ENCODE measurements at regions not wholly inside any gene's neighbourhood (a gene's known extent, or its start where the extent isn't known, plus 50 kb on each side); places are given as distances from the start of the nearest gene placed in this dataset.

DNA sequence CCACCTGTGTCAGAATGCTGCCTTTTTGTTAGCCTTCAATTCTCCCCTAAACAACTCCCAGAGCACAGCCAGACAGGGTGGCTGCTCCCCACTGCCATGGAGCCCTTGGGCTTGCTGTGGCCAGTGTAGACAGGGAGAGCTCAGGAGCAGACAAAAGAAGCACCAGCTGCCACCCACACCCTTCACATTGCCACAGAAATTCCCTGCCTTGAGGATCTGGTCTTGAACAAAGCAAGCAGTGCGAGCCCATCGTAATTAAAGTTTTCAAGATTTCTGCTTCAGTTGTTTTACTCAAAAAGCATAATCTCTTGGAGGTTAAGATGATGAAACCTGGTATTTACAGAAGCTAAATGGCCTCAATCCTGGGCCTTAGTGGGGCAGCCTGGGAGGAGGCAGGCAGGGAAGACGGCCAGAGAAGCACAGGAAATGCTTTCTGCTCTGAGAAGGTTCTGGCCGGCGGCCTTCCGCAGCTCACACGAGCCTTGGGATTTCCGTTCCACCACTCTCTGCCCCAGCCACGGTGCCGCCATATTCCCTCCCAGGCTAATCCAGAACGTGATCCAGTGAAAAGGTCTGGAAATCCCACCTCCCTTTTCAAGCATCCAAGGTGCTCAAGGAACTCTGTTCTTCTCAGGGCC lies 535.2 kb downstream of the BCL11B start:
- TF ChIP-seq, protein P1, sequence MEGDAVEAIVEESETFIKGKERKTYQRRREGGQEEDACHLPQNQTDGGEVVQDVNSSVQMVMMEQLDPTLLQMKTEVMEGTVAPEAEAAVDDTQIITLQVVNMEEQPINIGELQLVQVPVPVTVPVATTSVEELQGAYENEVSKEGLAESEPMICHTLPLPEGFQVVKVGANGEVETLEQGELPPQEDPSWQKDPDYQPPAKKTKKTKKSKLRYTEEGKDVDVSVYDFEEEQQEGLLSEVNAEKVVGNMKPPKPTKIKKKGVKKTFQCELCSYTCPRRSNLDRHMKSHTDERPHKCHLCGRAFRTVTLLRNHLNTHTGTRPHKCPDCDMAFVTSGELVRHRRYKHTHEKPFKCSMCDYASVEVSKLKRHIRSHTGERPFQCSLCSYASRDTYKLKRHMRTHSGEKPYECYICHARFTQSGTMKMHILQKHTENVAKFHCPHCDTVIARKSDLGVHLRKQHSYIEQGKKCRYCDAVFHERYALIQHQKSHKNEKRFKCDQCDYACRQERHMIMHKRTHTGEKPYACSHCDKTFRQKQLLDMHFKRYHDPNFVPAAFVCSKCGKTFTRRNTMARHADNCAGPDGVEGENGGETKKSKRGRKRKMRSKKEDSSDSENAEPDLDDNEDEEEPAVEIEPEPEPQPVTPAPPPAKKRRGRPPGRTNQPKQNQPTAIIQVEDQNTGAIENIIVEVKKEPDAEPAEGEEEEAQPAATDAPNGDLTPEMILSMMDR (conservative IDR thresholded peaks at IDR 0.05; ENCODE audit: low read depth, low read length) = no peak
- no peak overlapping the region for H3K4me3 ChIP-seq (ENCODE audit: low read depth, low read length)
- DNase-seq (ENCODE audit: low read depth) = no peak

GRCh38 chr14:98741523-98741922 lies 530.5 kb downstream of the BCL11B start:
- TF ChIP-seq, protein P1 (conservative IDR thresholded peaks at IDR 0.05; ENCODE audit: low read depth, low read length) = no peak
- no peak for DNase-seq (ENCODE audit: low read depth)
- H3K4me3 ChIP-seq (ENCODE audit: low read depth, low read length) = no peak overlapping the region

DNA sequence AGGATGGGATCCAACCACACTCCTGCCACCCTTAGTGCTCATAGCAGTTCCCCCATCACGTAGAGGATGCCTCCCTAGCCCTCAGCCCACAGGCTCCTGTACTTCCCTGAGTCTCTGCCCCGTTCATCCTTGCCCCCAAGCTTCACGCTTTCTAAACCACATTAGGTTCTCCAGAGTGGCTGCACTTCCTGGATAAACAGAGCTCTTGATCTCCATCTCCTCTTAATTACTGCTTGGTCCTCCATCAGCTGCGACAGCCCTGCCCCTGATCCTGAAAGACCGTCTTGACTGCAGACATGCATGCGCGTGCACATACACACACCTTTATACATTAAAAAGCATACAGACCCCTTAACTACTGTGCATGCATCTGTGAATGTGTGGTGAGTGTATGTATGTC lies 530.0 kb downstream of the BCL11B start:
- TF ChIP-seq, protein P1 (conservative IDR thresholded peaks at IDR 0.05; ENCODE audit: low read depth, low read length) = no peak
- no peak overlapping the region for H3K4me3 ChIP-seq (ENCODE audit: low read depth, low read length)
- no peak for DNase-seq (ENCODE audit: low read depth)

GRCh38 chr14:98743536-98743935 lies 528.5 kb downstream of the BCL11B start:
- TF ChIP-seq, protein P1 (conservative IDR thresholded peaks at IDR 0.05; ENCODE audit: low read depth, low read length) = no peak
- no peak overlapping the region for H3K4me3 ChIP-seq (ENCODE audit: low read depth, low read length)
- DNase-seq (ENCODE audit: low read depth) = no peak

- H3K4me3 ChIP-seq (ENCODE audit: low read depth, low read length) = no peak overlapping the region
- TF ChIP-seq, protein P1 (conservative IDR thresholded peaks at IDR 0.05; ENCODE audit: low read depth, low read length) = no peak
- no peak for DNase-seq (ENCODE audit: low read depth)
These were observed 523.0 kb downstream of the BCL11B start for GRCh38 chr14:98748966-98749365.

- no peak overlapping the region for H3K4me3 ChIP-seq (ENCODE audit: low read depth, low read length)
- DNase-seq (ENCODE audit: low read depth) = no peak
- TF ChIP-seq, protein P1 (conservative IDR thresholded peaks at IDR 0.05; ENCODE audit: low read depth, low read length) = no peak
These were observed 520.9 kb downstream of the BCL11B start for GRCh38 chr14:98751110-98751509.

GRCh38 chr14:98752660-98753059 lies 519.3 kb downstream of the BCL11B start:
- H3K4me3 ChIP-seq (ENCODE audit: low read depth, low read length) = no peak overlapping the region
- no peak for DNase-seq (ENCODE audit: low read depth)
- TF ChIP-seq, protein P1 (conservative IDR thresholded peaks at IDR 0.05; ENCODE audit: low read depth, low read length) = no peak

Data from choroid plexus epithelial cell (primary cell).